Transverse colon (tissue), 4 donors: ENCODE measurements at regions not wholly inside any gene's neighbourhood (a gene's known extent, or its start where the extent isn't known, plus 50 kb on each side); places are given as distances from the start of the nearest gene placed in this dataset.

Experiments used
- DNase-seq: peaks from one replicate; pipeline ENCODE4 v3.0.0-alpha.2; 2019
- H3K27ac ChIP-seq, 4 donors: fragments of 200-600 bp; sonication (generic); 2 replicates each; pipeline ENCODE4 v1.5.1; 2016 to 2018; ENCODE audit warnings: inconsistent platforms in 4 of 4
- H3K27me3 ChIP-seq: fragments of 200-600 bp; sonication (generic); 2 replicates; pipeline ENCODE4 v1.5.1; 2017; ENCODE audit warnings: inconsistent platforms
- H3K36me3 ChIP-seq, 4 donors: fragments of 200-600 bp; sonication (generic); 2 replicates each; pipeline ENCODE4 v1.5.1; 2017 to 2019; ENCODE audit warnings: inconsistent platforms in 4 of 4
- H3K4me1 ChIP-seq, 4 donors: fragments of 200-600 bp; sonication (generic); 2 replicates each; pipeline ENCODE4 v1.5.1; 2017 to 2020; ENCODE audit warnings: inconsistent platforms in 4 of 4
- H3K4me3 ChIP-seq, 4 donors: fragments of 200-600 bp; sonication (generic); 1 replicate in 1 of 4; 2 replicates in 3 of 4; pipeline versions ENCODE4 v1.5.1 to v1.6.1; 2017 to 2019; ENCODE audit warnings: inconsistent platforms in 4 of 4
- H3K9me3 ChIP-seq, 2 donors: fragments of 200-600 bp; sonication (generic); 2 replicates each; pipeline ENCODE4 v1.5.1; 2017 to 2019; ENCODE audit warnings: inconsistent platforms in 2 of 2
- CTCF ChIP-seq, 5 experiments: fragments of 200-600 bp in 3 of 5; fragments of 450-650 bp in 2 of 5; sonication (generic) in 3 of 5; IDR thresholded peaks; 1 replicate in 2 of 5; 2 replicates in 3 of 5; pipeline ENCODE4 v1.5.1; 2016 to 2017; ENCODE audit warnings: antibody characterized with exemption in 5 of 5, inconsistent platforms in 3 of 5, mild to moderate bottlenecking in 2 of 5, moderate library complexity in 1 of 5
- EP300 ChIP-seq: sonication (generic); formaldehyde crosslinking; IDR thresholded peaks from one replicate; pipeline ENCODE4 v1.6.1; 2017; ENCODE audit warnings: antibody characterized with exemption, low read depth
- POLR2A ChIP-seq: fragments of 450-650 bp; IDR thresholded peaks from one replicate; pipeline ENCODE4 v1.6.1; 2016; ENCODE audit warnings: antibody characterized with exemption, mild to moderate bottlenecking, moderate library complexity
- POLR2AphosphoS5 ChIP-seq, 3 donors: sonication (generic); formaldehyde crosslinking; IDR thresholded peaks; one replicate each; pipeline ENCODE4 v1.6.1; 2016; ENCODE audit warnings: antibody characterized with exemption in 3 of 3
- WGBS, 2 donors: methylation state at CpG; one replicate each; pipeline ENCODE4 v1.1.5; 2018; ENCODE audit warnings: low coverage in 1 of 2; 5-methylcytosine and 5-hydroxymethylcytosine counted together
- in situ Hi-C, 4 donors: fragments of 200-750 bp; cut with MboI; loops; one replicate each; pipeline versions ENCODE4 v1.15.0 to v1.15.1; 2017; ENCODE audit warnings: low sequenced_read_pairs in 3 of 4, low pct_ligation_motif_present in 1 of 4, low pct_unique_long_range_greater_than_20kb in 1 of 4
- intact Hi-C: fragments of 100-400 bp; cut with DNase I; formaldehyde crosslinking; loops from one replicate; pipeline ENCODE4 v1.15.1; 2023; ENCODE audit warnings: low total_unique reads

- no peak overlapping the region for H3K27ac ChIP-seq
- DNase-seq = no peak
- no peak overlapping the region for H3K4me3 ChIP-seq
- intact Hi-C loops (no loop called here), in situ Hi-C loops (loop anchor here in 1 of 4 donors (25.0 kb wide), 1 partner anchor 790 kb away; no protein-coding TSS in a partner anchor)
- 73 to 86% methylated on average over 1 of the region's 1 CpG for WGBS, 2 donors
- TF ChIP-seq CTCF (IDR thresholded peaks at IDR 0.05) (no peak), POLR2A (no peak), EP300 (no peak), POLR2AphosphoS5 (IDR thresholded peaks at IDR 0.05) (no peak)
- no peaks in the 10 kb centered on the region for H3K9me3 ChIP-seq
- H3K4me1 ChIP-seq = no peaks in the 10 kb centered on the region
- H3K27me3 ChIP-seq = no peaks in the 10 kb centered on the region
- no peaks in the 10 kb centered on the region for H3K36me3 ChIP-seq
Observed at GRCh38 chr20:11252447-11252846, 578.6 kb upstream of the JAG1 start.

GRCh38 chr20:11255455-11255854 is 581.7 kb upstream of the JAG1 start:
- DNase-seq = no peak
- intact Hi-C loops = no loop called here
- H3K27me3 ChIP-seq = no peaks in the 10 kb centered on the region

GRCh38 chr20:11255860-11256259 is 582.1 kb upstream of the JAG1 start:
- no peak overlapping the region for H3K27ac ChIP-seq
- H3K4me3 ChIP-seq = no peak overlapping the region
- H3K36me3 ChIP-seq = no peaks in the 10 kb centered on the region
- DNase-seq = no peak
- in situ Hi-C loops = loop anchor here in 1 of 4 donors (25.0 kb wide), 1 partner anchor 794 kb away; no protein-coding TSS in a partner anchor
- intact Hi-C loops = no loop called here
- no peaks in the 10 kb centered on the region for H3K9me3 ChIP-seq
- TF ChIP-seq POLR2AphosphoS5 (IDR thresholded peaks at IDR 0.05) = no peak
- no peak for TF ChIP-seq EP300
- TF ChIP-seq POLR2A = no peak
- TF ChIP-seq CTCF (IDR thresholded peaks at IDR 0.05) = no peak
- H3K27me3 ChIP-seq = no peaks in the 10 kb centered on the region
- no peaks in the 10 kb centered on the region for H3K4me1 ChIP-seq

More at GRCh38 chr20:11255455-11255854, 581.7 kb upstream of the JAG1 start:
- in situ Hi-C loops = loop anchor here in 1 of 4 donors (25.0 kb wide), 1 partner anchor 793 kb away; no protein-coding TSS in a partner anchor
- Histone ChIP-seq H3K4me1 (no peaks in the 10 kb centered on the region), H3K27ac (no peak overlapping the region), H3K9me3 (no peaks in the 10 kb centered on the region), H3K36me3 (no peaks in the 10 kb centered on the region), H3K4me3 (no peak overlapping the region)
- TF ChIP-seq POLR2A = no peak
- TF ChIP-seq POLR2AphosphoS5 (IDR thresholded peaks at IDR 0.05) = no peak
- TF ChIP-seq EP300 = no peak
- TF ChIP-seq CTCF (IDR thresholded peaks at IDR 0.05) = no peak
- WGBS, 2 donors = 90 to 100% methylated on average over 1 of the region's 1 CpG

GRCh38 chr20:11260611-11261010 is 586.8 kb upstream of the JAG1 start:
- in situ Hi-C loops (loop anchor here in 1 of 4 donors (25.0 kb wide), 1 partner anchor 798 kb away; no protein-coding TSS in a partner anchor), intact Hi-C loops (no loop called here)
- Histone ChIP-seq H3K27ac (no peak overlapping the region), H3K4me1 (no peaks in the 10 kb centered on the region), H3K27me3 (no peaks in the 10 kb centered on the region), H3K36me3 (no peaks in the 10 kb centered on the region), H3K9me3 (no peaks in the 10 kb centered on the region), H3K4me3 (no peak overlapping the region)
- no peak for TF ChIP-seq POLR2AphosphoS5 (IDR thresholded peaks at IDR 0.05)
- no peak for DNase-seq
- 89% methylated on average over 3 of the region's 3 CpGs; no CpG with 5 or more reads in 1 of the 2 donors for WGBS, 2 donors

GRCh38 chr20:11261533-11262000 is 587.8 kb upstream of the JAG1 start:
- intact Hi-C loops (no loop called here), in situ Hi-C loops (loop anchor here in 1 of 4 donors (25.0 kb wide), 1 partner anchor 799 kb away; no protein-coding TSS in a partner anchor)
- Histone ChIP-seq H3K27ac (no peak overlapping the region), H3K4me1 (no peaks in the 10 kb centered on the region), H3K36me3 (no peaks in the 10 kb centered on the region), H3K4me3 (no peak overlapping the region), H3K9me3 (no peaks in the 10 kb centered on the region), H3K27me3 (no peaks in the 10 kb centered on the region)
- TF ChIP-seq EP300 (no peak), CTCF (IDR thresholded peaks at IDR 0.05) (no peak), POLR2A (no peak)
- no peak for DNase-seq
- WGBS, 2 donors = 87% methylated on average over 5 of the region's 5 CpGs; no CpG with 5 or more reads in 1 of the 2 donors
